Breast epithelium (tissue), 4 donors: ENCODE measurements at regions not wholly inside any gene's neighbourhood (a gene's known extent, or its start where the extent isn't known, plus 50 kb on each side); places are given as distances from the start of the nearest gene placed in this dataset.

Experiments
- DNase-seq, 2 donors: peaks; one replicate each; pipeline ENCODE4 v3.0.0-alpha.2; 2019; ENCODE audit warnings: low spot score in 2 of 2
- H3K27ac ChIP-seq, 2 donors: fragments of 200-600 bp; sonication (generic) in 1 of 2; one replicate each; pipeline ENCODE4 v1.5.1; 2016 to 2019; ENCODE audit warnings: mild to moderate bottlenecking in 1 of 2
- H3K27me3 ChIP-seq, 2 donors: fragments of 200-600 bp; sonication (generic) in 1 of 2; one replicate each; pipeline versions ENCODE4 v1.5.1 to v1.6.0; 2017 to 2019; ENCODE audit warnings: control low read depth in 1 of 2, mild to moderate bottlenecking in 1 of 2
- H3K36me3 ChIP-seq: fragments of 200-600 bp; one replicate; pipeline ENCODE4 v1.5.1; 2019
- H3K4me1 ChIP-seq, 2 donors: fragments of 200-600 bp; sonication (generic); one replicate each; pipeline ENCODE4 v1.5.1; 2016 to 2019; ENCODE audit warnings: control low read depth in 1 of 2
- H3K4me3 ChIP-seq, 3 donors: fragments of 200-600 bp; sonication (generic); 1 replicate in 2 of 3; 2 replicates in 1 of 3; pipeline ENCODE4 v1.5.1; 2016 to 2019; ENCODE audit warnings: mild to moderate bottlenecking in 3 of 3, moderate library complexity in 2 of 3
- H3K9me3 ChIP-seq, 2 donors: fragments of 200-600 bp; sonication (generic) in 1 of 2; one replicate each; pipeline ENCODE4 v1.5.1; 2016 to 2019; ENCODE audit warnings: control low read depth in 1 of 2
- CTCF ChIP-seq, 3 donors: fragments of 450-650 bp; IDR thresholded peaks; one replicate each; pipeline ENCODE4 v1.5.1; 2016 to 2017; ENCODE audit warnings: antibody characterized with exemption in 3 of 3, mild to moderate bottlenecking in 3 of 3, moderate library complexity in 3 of 3
- POLR2A ChIP-seq: fragments of 450-650 bp; IDR thresholded peaks from one replicate; pipeline ENCODE4 v1.6.1; 2016; ENCODE audit warnings: antibody characterized with exemption, mild to moderate bottlenecking, moderate library complexity
- POLR2AphosphoS5 ChIP-seq, 3 donors: sonication (generic); formaldehyde crosslinking; IDR thresholded peaks; one replicate each; pipeline ENCODE4 v1.6.1; 2017; ENCODE audit warnings: antibody characterized with exemption in 3 of 3
- intact Hi-C: fragments of 100-400 bp; cut with DNase I; formaldehyde crosslinking; loops from one replicate; pipeline ENCODE4 v1.15.1; 2023; ENCODE audit warnings: low total_unique reads

- H3K9me3 ChIP-seq: peaks cover 0 to 16% of the 10 kb centered on the region in 2 donors
- H3K4me1 ChIP-seq: no peaks in the 10 kb centered on the region
- no peaks in the 10 kb centered on the region for H3K36me3 ChIP-seq
- no peak overlapping the region for H3K4me3 ChIP-seq
- intact Hi-C loops: no loop called here
- no peaks in the 10 kb centered on the region for H3K27me3 ChIP-seq
- peak; percentile 4 to 17 for DNase-seq
- no peak overlapping the region for H3K27ac ChIP-seq
- TF ChIP-seq POLR2A (no peak), CTCF (IDR thresholded peaks at IDR 0.05) (no peak), POLR2AphosphoS5 (IDR thresholded peaks at IDR 0.05) (no peak)
Observed at GRCh38 chr3:13711911-13712650, 163.2 kb downstream of the FBLN2 start.

GRCh38 chr3:13710251-13710650 lies 161.3 kb downstream of the FBLN2 start:
- DNase-seq: peak in 1 of 2 donors; percentile 5
- intact Hi-C loops: no loop called here
- H3K36me3 ChIP-seq: no peaks in the 10 kb centered on the region
- TF ChIP-seq CTCF (IDR thresholded peaks at IDR 0.05) (no peak), POLR2A (no peak), POLR2AphosphoS5 (IDR thresholded peaks at IDR 0.05) (no peak)
- peaks cover 3 to 24% of the 10 kb centered on the region in 2 donors for H3K9me3 ChIP-seq
- no peaks in the 10 kb centered on the region for H3K27me3 ChIP-seq
- no peaks in the 10 kb centered on the region for H3K4me1 ChIP-seq
- no peak overlapping the region for H3K27ac ChIP-seq
- no peak overlapping the region for H3K4me3 ChIP-seq

- no peak for TF ChIP-seq CTCF (IDR thresholded peaks at IDR 0.05)
- no peak for TF ChIP-seq POLR2A
- no peak for TF ChIP-seq POLR2AphosphoS5 (IDR thresholded peaks at IDR 0.05)
- peak in 1 of 2 donors; percentile 12 for DNase-seq
- Histone ChIP-seq H3K27me3 (no peaks in the 10 kb centered on the region), H3K4me1 (no peaks in the 10 kb centered on the region), H3K36me3 (no peaks in the 10 kb centered on the region), H3K4me3 (no peak overlapping the region), H3K27ac (no peak overlapping the region), H3K9me3 (peaks cover 3 to 26% of the 10 kb centered on the region in 2 donors)
- intact Hi-C loops: no loop called here
Observed at GRCh38 chr3:13709706-13710105, 160.8 kb downstream of the FBLN2 start.

GRCh38 chr3:13708871-13709595 lies 160.1 kb downstream of the FBLN2 start:
- no peak overlapping the region for H3K27ac ChIP-seq
- peaks cover 3 to 26% of the 10 kb centered on the region in 2 donors for H3K9me3 ChIP-seq
- H3K4me1 ChIP-seq: no peaks in the 10 kb centered on the region
- H3K27me3 ChIP-seq: no peaks in the 10 kb centered on the region
- no peak for TF ChIP-seq POLR2AphosphoS5 (IDR thresholded peaks at IDR 0.05)
- no peak for TF ChIP-seq POLR2A
- TF ChIP-seq CTCF (IDR thresholded peaks at IDR 0.05): no peak
- no peak overlapping the region for H3K4me3 ChIP-seq
- intact Hi-C loops: no loop called here
- DNase-seq: peak in 1 of 2 donors; percentile 9
- H3K36me3 ChIP-seq: no peaks in the 10 kb centered on the region

GRCh38 chr3:13708301-13708700 lies 159.4 kb downstream of the FBLN2 start:
- no peak overlapping the region for H3K27ac ChIP-seq
- peak in 1 of 2 donors; percentile 1 for DNase-seq
- no peaks in the 10 kb centered on the region for H3K4me1 ChIP-seq
- H3K4me3 ChIP-seq: no peak overlapping the region
- intact Hi-C loops: no loop called here
- no peaks in the 10 kb centered on the region for H3K27me3 ChIP-seq
- TF ChIP-seq CTCF (IDR thresholded peaks at IDR 0.05) (no peak), POLR2AphosphoS5 (IDR thresholded peaks at IDR 0.05) (no peak), POLR2A (no peak)
- peaks cover 3 to 26% of the 10 kb centered on the region in 2 donors for H3K9me3 ChIP-seq
- H3K36me3 ChIP-seq: no peaks in the 10 kb centered on the region
